ENCODE measurements at regions not wholly inside any gene's neighbourhood (a gene's known extent, or its start where the extent isn't known, plus 50 kb on each side); places are given as distances from the start of the nearest gene placed in this dataset.
A peak's percentile ranks its signal among the peaks of the same experiment; 100 is the strongest.

- peak in 1 of 2 donors; percentile 74 for DNase-seq
- no peak overlapping the region for H3K27ac ChIP-seq
- WGBS, 2 donors = 44 to 55% methylated on average over 3 of the region's 3 CpGs
- TF ChIP-seq CTCF (IDR thresholded peaks at IDR 0.05) (no peak), EP300 (IDR thresholded peaks at IDR 0.05) (peak in 2 of 4 donors; percentile 32 to 58), POLR2AphosphoS5 (IDR thresholded peaks at IDR 0.05) (peak in 1 of 2 donors; percentile 26)
- H3K4me1 ChIP-seq = peaks cover 0 to 10% (median 3%) of the 10 kb centered on the region in 4 donors
- H3K9me3 ChIP-seq = no peaks in the 10 kb centered on the region
- H3K27me3 ChIP-seq = no peaks in the 10 kb centered on the region
- ATAC-seq (ENCODE audit: low FRiP score in 2 of 2) = peak; percentile 57 to 78
- no peak overlapping the region for H3K4me3 ChIP-seq
- no peaks in the 10 kb centered on the region for H3K36me3 ChIP-seq
Measured at GRCh38 chr3:184645336-184645735, 66.5 kb downstream of the MAGEF1 start.

- Histone ChIP-seq H3K36me3 (no peaks in the 10 kb centered on the region), H3K27me3 (no peaks in the 10 kb centered on the region), H3K27ac (no peak overlapping the region), H3K4me1 (peaks cover 0 to 10% (median 3%) of the 10 kb centered on the region in 4 donors), H3K9me3 (no peaks in the 10 kb centered on the region), H3K4me3 (no peak overlapping the region)
- no peak for DNase-seq
- no peak for ATAC-seq (ENCODE audit: low FRiP score in 2 of 2)
- TF ChIP-seq EP300 (IDR thresholded peaks at IDR 0.05) = no peak
- TF ChIP-seq CTCF (IDR thresholded peaks at IDR 0.05) = no peak
- TF ChIP-seq POLR2AphosphoS5 (IDR thresholded peaks at IDR 0.05) = no peak
- TF ChIP-seq POLR2A (IDR thresholded peaks at IDR 0.05) = no peak
- 70 to 88% methylated on average over 6 of the region's 6 CpGs for WGBS, 2 donors
Measured at GRCh38 chr3:184643442-184643841, 68.4 kb downstream of the MAGEF1 start.

GRCh38 chr3:184642631-184643285 is 69.1 kb downstream of the MAGEF1 start:
- H3K4me3 ChIP-seq = no peak overlapping the region
- TF ChIP-seq EP300 (IDR thresholded peaks at IDR 0.05) (no peak), CTCF (IDR thresholded peaks at IDR 0.05) (no peak), POLR2AphosphoS5 (IDR thresholded peaks at IDR 0.05) (no peak), POLR2A (IDR thresholded peaks at IDR 0.05) (no peak)
- no peak for DNase-seq
- no peaks in the 10 kb centered on the region for H3K27me3 ChIP-seq
- H3K9me3 ChIP-seq = no peaks in the 10 kb centered on the region
- WGBS, 2 donors = 76 to 78% methylated on average over 9 of the region's 9 CpGs
- no peak for ATAC-seq (ENCODE audit: low FRiP score in 2 of 2)
- no peaks in the 10 kb centered on the region for H3K36me3 ChIP-seq
- peaks cover 0 to 10% (median 3%) of the 10 kb centered on the region in 4 donors for H3K4me1 ChIP-seq
- no peak overlapping the region for H3K27ac ChIP-seq

GRCh38 chr3:184641430-184641829 is 70.4 kb downstream of the MAGEF1 start:
- H3K9me3 ChIP-seq = no peaks in the 10 kb centered on the region
- TF ChIP-seq POLR2A (IDR thresholded peaks at IDR 0.05) = no peak
- no peak for TF ChIP-seq CTCF (IDR thresholded peaks at IDR 0.05)
- no peak for TF ChIP-seq POLR2AphosphoS5 (IDR thresholded peaks at IDR 0.05)
- TF ChIP-seq EP300 (IDR thresholded peaks at IDR 0.05) = no peak
- DNase-seq (no peak), ATAC-seq (ENCODE audit: low FRiP score in 2 of 2) (no peak)
- no peak overlapping the region for H3K27ac ChIP-seq
- 92 to 95% methylated on average over 7 to 8 of the region's 8 CpGs for WGBS, 2 donors
- no peaks in the 10 kb centered on the region for H3K36me3 ChIP-seq
- H3K4me1 ChIP-seq = peaks cover 0 to 10% (median 6%) of the 10 kb centered on the region in 4 donors
- no peaks in the 10 kb centered on the region for H3K27me3 ChIP-seq
- no peak overlapping the region for H3K4me3 ChIP-seq

GRCh38 chr3:184639351-184639750 is 72.5 kb downstream of the MAGEF1 start:
- DNase-seq = no peak
- H3K4me1 ChIP-seq = peaks cover 0 to 17% (median 3%) of the 10 kb centered on the region in 4 donors
- H3K9me3 ChIP-seq = no peaks in the 10 kb centered on the region
- no peak for ATAC-seq (ENCODE audit: low FRiP score in 2 of 2)
- H3K27me3 ChIP-seq = no peaks in the 10 kb centered on the region
- H3K27ac ChIP-seq = no peak overlapping the region
- no peaks in the 10 kb centered on the region for H3K36me3 ChIP-seq
- TF ChIP-seq EP300 (IDR thresholded peaks at IDR 0.05) (no peak), CTCF (IDR thresholded peaks at IDR 0.05) (no peak), POLR2AphosphoS5 (IDR thresholded peaks at IDR 0.05) (no peak), POLR2A (IDR thresholded peaks at IDR 0.05) (no peak)
- 84 to 96% methylated on average over 6 of the region's 6 CpGs for WGBS, 2 donors
- no peak overlapping the region for H3K4me3 ChIP-seq
